T-helper 1 cell (primary cell): ENCODE measurements at regions not wholly inside any gene's neighbourhood (a gene's known extent, or its start where the extent isn't known, plus 50 kb on each side); places are given as distances from the start of the nearest gene placed in this dataset.
A peak's percentile ranks its signal among the peaks of the same experiment; 100 is the strongest.

Experiments
- DNase-seq, 5 donors: peaks; one replicate each; pipeline ENCODE4 v3.0.0-alpha.2; 2012 to 2020

GRCh38 chr7:24341691-24342413, 57.9 kb downstream of the NPY start:
- DNase-seq = no peak

- no peak for DNase-seq
Measured at GRCh38 chr7:24343614-24344013, 59.6 kb downstream of the NPY start.

- DNase-seq = no peak
Measured at GRCh38 chr7:24346129-24346528, 62.1 kb downstream of the NPY start.

GRCh38 chr7:24346716-24347115, 62.7 kb downstream of the NPY start:
- DNase-seq = no peak

GRCh38 chr7:24349339-24349738, 65.3 kb downstream of the NPY start:
- DNase-seq = no peak

- no peak for DNase-seq
Measured at GRCh38 chr7:24354456-24354855, 70.5 kb downstream of the NPY start.

- peak in 1 of 5 donors; percentile 24 for DNase-seq
Measured at GRCh38 chr7:24356718-24357386, 72.9 kb downstream of the NPY start.

GRCh38 chr7:24361001-24361400, 77.0 kb downstream of the NPY start:
- no peak for DNase-seq

GRCh38 chr7:24365606-24366005, 81.6 kb downstream of the NPY start:
- no peak for DNase-seq

GRCh38 chr7:24366876-24367275, 82.9 kb downstream of the NPY start:
- no peak for DNase-seq

- no peak for DNase-seq
Measured at GRCh38 chr7:24368161-24368560, 84.2 kb downstream of the NPY start.

- no peak for DNase-seq
Measured at GRCh38 chr7:24370541-24370940, 86.6 kb downstream of the NPY start.

GRCh38 chr7:24372961-24373955, 89.3 kb downstream of the NPY start:
- DNase-seq = no peak

GRCh38 chr7:24378871-24379616, 95.1 kb downstream of the NPY start:
- no peak for DNase-seq

GRCh38 chr7:24381894-24382505, 98.0 kb downstream of the NPY start:
- DNase-seq = peak in 1 of 5 donors; percentile 4

- no peak for DNase-seq
Measured at GRCh38 chr7:24383055-24383454, 99.1 kb downstream of the NPY start.

- no peak for DNase-seq
Measured at GRCh38 chr7:24384362-24385030, 100.5 kb downstream of the NPY start.

GRCh38 chr7:24388212-24388611, 104.2 kb downstream of the NPY start:
- no peak for DNase-seq

GRCh38 chr7:24390376-24391157, 106.6 kb downstream of the NPY start:
- DNase-seq = no peak

- no peak for DNase-seq
Measured at GRCh38 chr7:24392774-24393173, 108.8 kb downstream of the NPY start.

GRCh38 chr7:24395512-24395911, 111.5 kb downstream of the NPY start:
- no peak for DNase-seq
